ENCODE measurements at regions not wholly inside any gene's neighbourhood (a gene's known extent, or its start where the extent isn't known, plus 50 kb on each side); places are given as distances from the start of the nearest gene placed in this dataset.

GRCh38 chr1:39136638-39137037 lies 67.9 kb upstream of the MACF1 start:
- no peak for DNase-seq (ENCODE audit: low read depth in 2 of 2)

- no peak for DNase-seq (ENCODE audit: low read depth in 2 of 2)
Observed at GRCh38 chr1:39139723-39140360, 64.7 kb upstream of the MACF1 start.

- no peak for DNase-seq (ENCODE audit: low read depth in 2 of 2)
Observed at GRCh38 chr1:39141925-39142324, 62.6 kb upstream of the MACF1 start.

GRCh38 chr1:39142401-39143060 lies 62.0 kb upstream of the MACF1 start:
- no peak for DNase-seq (ENCODE audit: low read depth in 2 of 2)

- no peak for DNase-seq (ENCODE audit: low read depth in 2 of 2)
Observed at GRCh38 chr1:39144924-39145323, 59.6 kb upstream of the MACF1 start.

GRCh38 chr1:39145331-39145965 lies 59.0 kb upstream of the MACF1 start:
- DNase-seq (ENCODE audit: low read depth in 2 of 2) = no peak

- DNase-seq (ENCODE audit: low read depth in 2 of 2) = no peak
Observed at GRCh38 chr1:39146681-39147080, 57.8 kb upstream of the MACF1 start.

GRCh38 chr1:39147099-39148025 lies 57.1 kb upstream of the MACF1 start:
- no peak for DNase-seq (ENCODE audit: low read depth in 2 of 2)

GRCh38 chr1:39148942-39149341 lies 55.6 kb upstream of the MACF1 start:
- DNase-seq (ENCODE audit: low read depth in 2 of 2) = no peak

GRCh38 chr1:39149509-39149908 lies 55.0 kb upstream of the MACF1 start:
- no peak for DNase-seq (ENCODE audit: low read depth in 2 of 2)

GRCh38 chr1:39150779-39151178 lies 53.7 kb upstream of the MACF1 start:
- DNase-seq (ENCODE audit: low read depth in 2 of 2) = no peak

- DNase-seq (ENCODE audit: low read depth in 2 of 2) = no peak
Observed at GRCh38 chr1:39151267-39151666, 53.2 kb upstream of the MACF1 start.

GRCh38 chr1:39152923-39153322 lies 51.6 kb upstream of the MACF1 start:
- no peak for DNase-seq (ENCODE audit: low read depth in 2 of 2)

GRCh38 chr1:39153684-39154083 lies 50.8 kb upstream of the MACF1 start:
- no peak for DNase-seq (ENCODE audit: low read depth in 2 of 2)

- DNase-seq (ENCODE audit: low read depth in 2 of 2) = no peak
Observed at GRCh38 chr1:39154553-39155421, 49.7 kb upstream of the MACF1 start.
